ENCODE measurements at regions not wholly inside any gene's neighbourhood (a gene's known extent, or its start where the extent isn't known, plus 50 kb on each side); places are given as distances from the start of the nearest gene placed in this dataset.

GRCh38 chr9:82131072-82131471, 142.5 kb downstream of the SPATA31D1 start:
- Histone ChIP-seq H3K27me3 (replicated peaks; ENCODE audit: insufficient read depth, low read depth, low read length, poor library complexity) (no peaks in the 10 kb centered on the region), H3K4me3 (ENCODE audit: low read depth, low read length, poor library complexity, severe bottlenecking) (no peak overlapping the region), H3K27ac (ENCODE audit: low read depth, low read length, poor library complexity, severe bottlenecking) (no peak overlapping the region), H3K4me1 (ENCODE audit: insufficient read depth, low read length, poor library complexity, severe bottlenecking) (no peaks in the 10 kb centered on the region), H3K36me3 (ENCODE audit: insufficient read depth, low read length, poor library complexity, severe bottlenecking) (no peaks in the 10 kb centered on the region), H3K9me3 (ENCODE audit: low read depth, low read length, poor library complexity, severe bottlenecking) (no peaks in the 10 kb centered on the region)
- BruUV-seq (replicated peaks) = no TSS peak
- intact Hi-C loops (cut with micrococcal nuclease; ENCODE audit: unreplicated experiment) = no loop called here
- POLR2A ChIA-PET (ENCODE audit: low non-redundant PET) = no interaction called here
- TF ChIP-seq EZH2 (IDR thresholded peaks at IDR 0.05; ENCODE audit: borderline replicate concordance, low read depth, low read length, poor library complexity, severe bottlenecking) = no peak
- TF ChIP-seq, protein P1, sequence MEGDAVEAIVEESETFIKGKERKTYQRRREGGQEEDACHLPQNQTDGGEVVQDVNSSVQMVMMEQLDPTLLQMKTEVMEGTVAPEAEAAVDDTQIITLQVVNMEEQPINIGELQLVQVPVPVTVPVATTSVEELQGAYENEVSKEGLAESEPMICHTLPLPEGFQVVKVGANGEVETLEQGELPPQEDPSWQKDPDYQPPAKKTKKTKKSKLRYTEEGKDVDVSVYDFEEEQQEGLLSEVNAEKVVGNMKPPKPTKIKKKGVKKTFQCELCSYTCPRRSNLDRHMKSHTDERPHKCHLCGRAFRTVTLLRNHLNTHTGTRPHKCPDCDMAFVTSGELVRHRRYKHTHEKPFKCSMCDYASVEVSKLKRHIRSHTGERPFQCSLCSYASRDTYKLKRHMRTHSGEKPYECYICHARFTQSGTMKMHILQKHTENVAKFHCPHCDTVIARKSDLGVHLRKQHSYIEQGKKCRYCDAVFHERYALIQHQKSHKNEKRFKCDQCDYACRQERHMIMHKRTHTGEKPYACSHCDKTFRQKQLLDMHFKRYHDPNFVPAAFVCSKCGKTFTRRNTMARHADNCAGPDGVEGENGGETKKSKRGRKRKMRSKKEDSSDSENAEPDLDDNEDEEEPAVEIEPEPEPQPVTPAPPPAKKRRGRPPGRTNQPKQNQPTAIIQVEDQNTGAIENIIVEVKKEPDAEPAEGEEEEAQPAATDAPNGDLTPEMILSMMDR (conservative IDR thresholded peaks at IDR 0.05; ENCODE audit: low read depth, low read length) = no peak
- DNase-seq (ENCODE audit: low spot score) = no peak
- CTCF ChIA-PET = no interaction called here

GRCh38 chr9:82132024-82132423, 143.5 kb downstream of the SPATA31D1 start:
- no TSS peak for BruUV-seq (replicated peaks)
- intact Hi-C loops (cut with micrococcal nuclease; ENCODE audit: unreplicated experiment) = no loop called here

GRCh38 chr9:82134010-82134409, 145.4 kb downstream of the SPATA31D1 start:
- intact Hi-C loops (cut with micrococcal nuclease; ENCODE audit: unreplicated experiment) = no loop called here
- H3K36me3 ChIP-seq (ENCODE audit: insufficient read depth, low read length, poor library complexity, severe bottlenecking) = no peaks in the 10 kb centered on the region
- TF ChIP-seq EZH2 (IDR thresholded peaks at IDR 0.05; ENCODE audit: borderline replicate concordance, low read depth, low read length, poor library complexity, severe bottlenecking) = no peak
- TF ChIP-seq, protein P1 (conservative IDR thresholded peaks at IDR 0.05; ENCODE audit: low read depth, low read length) = no peak
- no peaks in the 10 kb centered on the region for H3K4me1 ChIP-seq (ENCODE audit: insufficient read depth, low read length, poor library complexity, severe bottlenecking)
- POLR2A ChIA-PET (ENCODE audit: low non-redundant PET) = no interaction called here
- H3K27me3 ChIP-seq (replicated peaks; ENCODE audit: insufficient read depth, low read depth, low read length, poor library complexity) = no peaks in the 10 kb centered on the region
- CTCF ChIA-PET = no interaction called here
- H3K27ac ChIP-seq (ENCODE audit: low read depth, low read length, poor library complexity, severe bottlenecking) = no peak overlapping the region
- DNase-seq (ENCODE audit: low spot score) = no peak
- no TSS peak for BruUV-seq (replicated peaks)
- H3K9me3 ChIP-seq (ENCODE audit: low read depth, low read length, poor library complexity, severe bottlenecking) = no peaks in the 10 kb centered on the region
- no peak overlapping the region for H3K4me3 ChIP-seq (ENCODE audit: low read depth, low read length, poor library complexity, severe bottlenecking)

More at GRCh38 chr9:82132024-82132423, 143.5 kb downstream of the SPATA31D1 start:
- no peaks in the 10 kb centered on the region for H3K27me3 ChIP-seq (replicated peaks; ENCODE audit: insufficient read depth, low read depth, low read length, poor library complexity)
- no peak overlapping the region for H3K27ac ChIP-seq (ENCODE audit: low read depth, low read length, poor library complexity, severe bottlenecking)
- no peaks in the 10 kb centered on the region for H3K9me3 ChIP-seq (ENCODE audit: low read depth, low read length, poor library complexity, severe bottlenecking)
- TF ChIP-seq, protein P1 (conservative IDR thresholded peaks at IDR 0.05; ENCODE audit: low read depth, low read length) = no peak
- no peak for TF ChIP-seq EZH2 (IDR thresholded peaks at IDR 0.05; ENCODE audit: borderline replicate concordance, low read depth, low read length, poor library complexity, severe bottlenecking)
- no peak overlapping the region for H3K4me3 ChIP-seq (ENCODE audit: low read depth, low read length, poor library complexity, severe bottlenecking)
- CTCF ChIA-PET = no interaction called here
- POLR2A ChIA-PET (ENCODE audit: low non-redundant PET) = no interaction called here
- no peak for DNase-seq (ENCODE audit: low spot score)
- no peaks in the 10 kb centered on the region for H3K4me1 ChIP-seq (ENCODE audit: insufficient read depth, low read length, poor library complexity, severe bottlenecking)
- no peaks in the 10 kb centered on the region for H3K36me3 ChIP-seq (ENCODE audit: insufficient read depth, low read length, poor library complexity, severe bottlenecking)

Data from A673 (cell line).